ENCODE measurements at regions not wholly inside any gene's neighbourhood (a gene's known extent, or its start where the extent isn't known, plus 50 kb on each side); places are given as distances from the start of the nearest gene placed in this dataset.

DNA sequence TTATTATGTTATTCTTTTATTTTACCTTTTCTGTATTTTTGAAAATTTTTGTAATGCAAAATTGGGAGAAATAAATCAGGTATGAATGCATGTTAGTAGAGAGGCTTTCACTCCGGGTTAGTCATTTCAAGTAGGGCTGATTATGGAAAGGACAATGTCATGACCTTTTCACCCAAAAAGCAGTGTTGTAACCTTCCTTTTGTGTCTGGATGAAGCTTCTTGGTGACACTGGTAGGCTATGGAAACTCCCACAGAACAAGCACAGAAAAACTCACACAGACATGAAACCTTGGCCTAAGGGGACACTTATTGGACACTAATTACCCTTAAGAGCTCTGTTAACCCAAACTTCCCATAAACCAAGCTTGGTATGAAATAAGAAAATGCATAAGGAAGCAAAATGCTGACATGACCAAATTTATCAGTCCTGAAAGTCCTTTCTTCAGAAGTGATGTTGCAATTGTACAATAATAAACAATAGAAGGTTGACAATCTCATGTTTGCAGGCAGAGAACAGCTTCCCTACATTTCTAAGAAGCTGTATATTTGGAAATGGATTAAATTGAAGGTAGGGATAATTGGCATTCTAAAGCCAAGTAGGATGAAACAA is 70.0 kb upstream of the KCNJ15 start:
- TF ChIP-seq, protein P1, sequence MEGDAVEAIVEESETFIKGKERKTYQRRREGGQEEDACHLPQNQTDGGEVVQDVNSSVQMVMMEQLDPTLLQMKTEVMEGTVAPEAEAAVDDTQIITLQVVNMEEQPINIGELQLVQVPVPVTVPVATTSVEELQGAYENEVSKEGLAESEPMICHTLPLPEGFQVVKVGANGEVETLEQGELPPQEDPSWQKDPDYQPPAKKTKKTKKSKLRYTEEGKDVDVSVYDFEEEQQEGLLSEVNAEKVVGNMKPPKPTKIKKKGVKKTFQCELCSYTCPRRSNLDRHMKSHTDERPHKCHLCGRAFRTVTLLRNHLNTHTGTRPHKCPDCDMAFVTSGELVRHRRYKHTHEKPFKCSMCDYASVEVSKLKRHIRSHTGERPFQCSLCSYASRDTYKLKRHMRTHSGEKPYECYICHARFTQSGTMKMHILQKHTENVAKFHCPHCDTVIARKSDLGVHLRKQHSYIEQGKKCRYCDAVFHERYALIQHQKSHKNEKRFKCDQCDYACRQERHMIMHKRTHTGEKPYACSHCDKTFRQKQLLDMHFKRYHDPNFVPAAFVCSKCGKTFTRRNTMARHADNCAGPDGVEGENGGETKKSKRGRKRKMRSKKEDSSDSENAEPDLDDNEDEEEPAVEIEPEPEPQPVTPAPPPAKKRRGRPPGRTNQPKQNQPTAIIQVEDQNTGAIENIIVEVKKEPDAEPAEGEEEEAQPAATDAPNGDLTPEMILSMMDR (conservative IDR thresholded peaks at IDR 0.05; ENCODE audit: low read length) = no peak
- no peak for TF ChIP-seq EZH2phosphoT487 (IDR thresholded peaks at IDR 0.05; ENCODE audit: borderline replicate concordance, low read depth, low read length)

Data from OCI-LY7 (cell line).